ENCODE measurements at regions not wholly inside any gene's neighbourhood (a gene's known extent, or its start where the extent isn't known, plus 50 kb on each side); places are given as distances from the start of the nearest gene placed in this dataset.

DNA sequence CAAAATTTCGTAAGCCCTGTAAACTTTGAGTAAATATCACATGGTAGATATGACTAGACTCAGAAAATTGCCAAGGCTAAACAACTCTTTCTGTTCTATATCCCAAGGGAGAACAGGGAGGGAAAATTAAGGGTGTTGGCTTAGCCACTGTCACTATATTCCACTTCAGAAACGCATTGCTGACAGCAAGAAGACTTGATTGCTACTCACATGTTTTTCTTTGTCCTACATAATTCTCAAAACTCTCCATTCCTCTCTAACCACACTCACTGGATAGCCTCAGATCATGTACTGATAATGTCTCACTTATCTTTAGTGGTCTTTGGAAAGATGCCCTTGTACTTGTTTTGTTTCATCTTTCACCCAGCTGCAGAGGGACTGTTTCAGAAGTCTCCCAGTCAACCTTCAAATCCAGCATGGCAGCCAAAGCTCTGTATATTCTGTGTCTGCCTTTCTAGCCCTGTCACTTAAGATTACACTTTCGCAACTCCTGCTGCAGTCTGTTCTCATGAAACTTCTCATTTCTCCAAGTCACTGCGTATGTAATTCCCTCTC is 582.4 kb upstream of the FZD8 start:
- Histone ChIP-seq H3K27me3 (no peaks in the 10 kb centered on the region), H3K36me3 (no peaks in the 10 kb centered on the region), H3K4me1 (no peaks in the 10 kb centered on the region), H3K9ac (ENCODE audit: low read depth in 2 of 2, low read length in 2 of 2) (no peak overlapping the region), H3K9me3 (no peaks in the 10 kb centered on the region), H3K4me3 (no peak overlapping the region), H3K27ac (no peak overlapping the region)
- DNase-seq = no peak
- intact Hi-C loops (cut with DNase I) = no loop called here
- TF ChIP-seq, protein P1, sequence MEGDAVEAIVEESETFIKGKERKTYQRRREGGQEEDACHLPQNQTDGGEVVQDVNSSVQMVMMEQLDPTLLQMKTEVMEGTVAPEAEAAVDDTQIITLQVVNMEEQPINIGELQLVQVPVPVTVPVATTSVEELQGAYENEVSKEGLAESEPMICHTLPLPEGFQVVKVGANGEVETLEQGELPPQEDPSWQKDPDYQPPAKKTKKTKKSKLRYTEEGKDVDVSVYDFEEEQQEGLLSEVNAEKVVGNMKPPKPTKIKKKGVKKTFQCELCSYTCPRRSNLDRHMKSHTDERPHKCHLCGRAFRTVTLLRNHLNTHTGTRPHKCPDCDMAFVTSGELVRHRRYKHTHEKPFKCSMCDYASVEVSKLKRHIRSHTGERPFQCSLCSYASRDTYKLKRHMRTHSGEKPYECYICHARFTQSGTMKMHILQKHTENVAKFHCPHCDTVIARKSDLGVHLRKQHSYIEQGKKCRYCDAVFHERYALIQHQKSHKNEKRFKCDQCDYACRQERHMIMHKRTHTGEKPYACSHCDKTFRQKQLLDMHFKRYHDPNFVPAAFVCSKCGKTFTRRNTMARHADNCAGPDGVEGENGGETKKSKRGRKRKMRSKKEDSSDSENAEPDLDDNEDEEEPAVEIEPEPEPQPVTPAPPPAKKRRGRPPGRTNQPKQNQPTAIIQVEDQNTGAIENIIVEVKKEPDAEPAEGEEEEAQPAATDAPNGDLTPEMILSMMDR (IDR thresholded peaks at IDR 0.05) = no peak

DNA sequence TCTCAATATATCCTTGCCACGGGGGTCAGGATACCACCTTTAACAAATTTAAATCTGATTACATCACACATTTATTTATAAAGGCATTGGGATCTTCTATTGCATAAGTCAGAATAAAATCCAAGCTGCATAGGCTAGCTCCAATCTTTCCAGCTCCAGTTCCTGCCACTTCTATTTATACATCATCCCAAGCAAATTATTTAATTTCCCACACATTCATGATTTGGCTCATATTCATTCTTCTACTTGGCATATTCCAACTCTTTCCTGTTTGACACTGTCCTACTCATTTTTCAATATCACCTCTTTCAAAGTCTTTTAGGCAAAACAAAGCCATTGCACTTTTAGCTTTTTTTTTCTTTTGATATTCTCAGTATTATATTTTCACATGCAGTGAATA is 579.0 kb upstream of the FZD8 start:
- TF ChIP-seq, protein P1 (IDR thresholded peaks at IDR 0.05) = no peak
- Histone ChIP-seq H3K27ac (no peak overlapping the region), H3K4me1 (no peaks in the 10 kb centered on the region), H3K9me3 (no peaks in the 10 kb centered on the region), H3K9ac (ENCODE audit: low read depth in 2 of 2, low read length in 2 of 2) (no peak overlapping the region), H3K36me3 (no peaks in the 10 kb centered on the region), H3K4me3 (no peak overlapping the region), H3K27me3 (no peaks in the 10 kb centered on the region)
- DNase-seq = no peak
- intact Hi-C loops (cut with DNase I) = no loop called here

DNA sequence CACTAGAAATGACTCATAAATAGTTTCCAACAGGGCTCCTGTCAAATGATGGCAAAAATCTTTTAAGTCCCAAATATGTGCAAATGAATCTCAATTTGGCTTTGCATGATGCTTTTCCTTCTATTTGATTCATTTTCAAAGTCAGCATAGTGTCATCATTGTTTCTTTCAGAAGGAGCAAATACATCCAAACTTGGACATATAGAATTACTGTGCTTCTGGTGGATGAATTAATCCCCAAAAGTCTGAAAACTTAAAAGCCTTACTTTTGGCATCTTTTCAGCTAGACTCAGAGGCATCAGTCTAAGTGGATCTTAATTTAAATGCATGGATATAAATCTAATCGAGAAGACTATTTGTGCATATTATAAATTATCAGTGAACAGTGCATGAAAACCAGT is 578.1 kb upstream of the FZD8 start:
- H3K27me3 ChIP-seq = no peaks in the 10 kb centered on the region
- no peak overlapping the region for H3K4me3 ChIP-seq
- intact Hi-C loops (cut with DNase I) = no loop called here
- TF ChIP-seq, protein P1 (IDR thresholded peaks at IDR 0.05) = no peak
- H3K36me3 ChIP-seq = no peaks in the 10 kb centered on the region
- no peak overlapping the region for H3K27ac ChIP-seq
- H3K4me1 ChIP-seq = no peaks in the 10 kb centered on the region
- DNase-seq = no peak
- H3K9ac ChIP-seq (ENCODE audit: low read depth in 2 of 2, low read length in 2 of 2) = no peak overlapping the region
- H3K9me3 ChIP-seq = no peaks in the 10 kb centered on the region

DNA sequence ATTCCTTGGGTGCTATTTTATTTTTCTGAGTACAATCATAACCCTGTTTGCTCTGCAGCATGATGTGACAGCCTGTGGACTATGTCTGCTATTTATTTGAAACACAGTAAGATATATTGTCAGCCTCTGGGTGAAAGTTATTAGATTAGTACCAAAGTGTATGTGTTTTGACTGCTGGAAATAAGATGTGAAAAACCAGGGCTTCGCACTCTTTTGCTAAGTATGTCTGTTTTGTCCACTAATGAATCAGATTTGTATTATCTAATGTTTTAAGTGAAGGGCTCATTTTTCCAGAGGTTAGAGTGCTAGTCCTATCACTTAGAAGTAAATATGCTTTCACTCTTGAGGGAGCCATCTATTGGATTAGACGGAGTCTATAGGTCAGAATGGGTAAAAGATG is 569.8 kb upstream of the FZD8 start:
- Histone ChIP-seq H3K27ac (no peak overlapping the region), H3K4me1 (no peaks in the 10 kb centered on the region), H3K4me3 (no peak overlapping the region), H3K27me3 (no peaks in the 10 kb centered on the region), H3K9ac (ENCODE audit: low read depth in 2 of 2, low read length in 2 of 2) (no peak overlapping the region), H3K36me3 (no peaks in the 10 kb centered on the region), H3K9me3 (no peaks in the 10 kb centered on the region)
- no peak for DNase-seq
- TF ChIP-seq, protein P1 (IDR thresholded peaks at IDR 0.05) = no peak
- intact Hi-C loops (cut with DNase I) = no loop called here

DNA sequence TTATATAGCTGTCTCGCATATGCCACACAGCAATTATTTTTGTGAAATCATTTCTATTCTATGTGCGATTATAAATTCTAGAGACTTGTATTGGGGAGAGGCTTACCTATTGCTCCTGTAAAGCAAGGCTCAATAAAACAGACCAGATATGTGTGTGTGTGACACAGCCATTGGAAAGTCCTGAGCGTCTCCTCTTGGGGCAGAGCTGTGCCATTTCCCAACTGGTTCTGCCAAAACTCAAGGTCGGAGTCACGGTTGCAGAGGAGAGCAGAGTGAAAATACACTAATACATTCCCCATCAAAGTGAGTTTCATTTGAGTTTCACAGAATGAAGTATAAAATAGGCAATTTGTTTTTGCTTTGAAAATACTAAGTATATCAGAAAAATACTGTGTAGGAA is 567.4 kb upstream of the FZD8 start:
- no peak for DNase-seq
- H3K9ac ChIP-seq (ENCODE audit: low read depth in 2 of 2, low read length in 2 of 2) = no peak overlapping the region
- H3K4me3 ChIP-seq = no peak overlapping the region
- intact Hi-C loops (cut with DNase I) = no loop called here
- H3K36me3 ChIP-seq = no peaks in the 10 kb centered on the region
- TF ChIP-seq, protein P1 (IDR thresholded peaks at IDR 0.05) = no peak
- H3K27me3 ChIP-seq = no peaks in the 10 kb centered on the region
- no peaks in the 10 kb centered on the region for H3K9me3 ChIP-seq
- no peaks in the 10 kb centered on the region for H3K4me1 ChIP-seq
- no peak overlapping the region for H3K27ac ChIP-seq
